HEK293 (cell line): ENCODE measurements at regions not wholly inside any gene's neighbourhood (a gene's known extent, or its start where the extent isn't known, plus 50 kb on each side); places are given as distances from the start of the nearest gene placed in this dataset.

Source experiments
- CTCF ChIP-seq: fragments of 450-650 bp; formaldehyde crosslinking; IDR thresholded peaks from 2 replicates; pipeline ENCODE4 v1.5.1; 2016; ENCODE audit warnings: missing biosample characterization, missing genetic modification characterization
- ZNF211 ChIP-seq: fragments of 450-650 bp; formaldehyde crosslinking; IDR thresholded peaks from 2 replicates; pipeline ENCODE4 v1.5.1; 2016; ENCODE audit warnings: low read depth, missing biosample characterization, missing genetic modification characterization
- ZNF776 ChIP-seq: fragments of 450-650 bp; formaldehyde crosslinking; IDR thresholded peaks from 2 replicates; pipeline ENCODE4 v1.5.0; 2017; ENCODE audit warnings: missing biosample characterization, missing genetic modification characterization, borderline replicate concordance

DNA sequence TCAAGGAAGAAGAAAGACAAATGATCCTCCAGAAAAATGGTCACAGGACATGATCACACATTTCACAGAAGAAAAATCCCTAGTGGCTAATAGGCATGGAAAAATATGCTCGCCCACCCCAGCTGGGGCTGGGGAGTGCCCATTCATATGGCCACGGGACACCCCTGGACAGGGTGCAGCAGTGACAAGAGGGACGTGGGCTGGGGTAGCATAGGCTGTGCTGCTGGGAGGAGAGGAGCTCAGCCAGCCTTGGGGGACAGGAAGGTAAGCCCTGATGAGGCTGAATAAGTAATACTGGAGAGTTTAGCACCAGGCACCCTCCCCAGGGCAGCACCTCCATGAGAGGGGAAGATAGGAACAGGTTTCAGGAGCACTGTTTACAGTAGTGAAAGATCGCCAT lies 254.9 kb upstream of the HS6ST1 start:
- no peak for TF ChIP-seq CTCF
- TF ChIP-seq ZNF211 (tag by site-specific recombination): no peak
- no peak for TF ChIP-seq ZNF776 (tag by site-specific recombination)
